Ovary (tissue), 7 donors: ENCODE measurements at regions not wholly inside any gene's neighbourhood (a gene's known extent, or its start where the extent isn't known, plus 50 kb on each side); places are given as distances from the start of the nearest gene placed in this dataset.

Experiments used
- DNase-seq, 5 donors: peaks; one replicate each; pipeline ENCODE4 v3.0.0-alpha.2; 2019 to 2020
- H3K27ac ChIP-seq, 2 donors: fragments of 200-600 bp; one replicate each; pipeline versions ENCODE4 v1.5.1 to v1.8.0; 2019 to 2022
- H3K27me3 ChIP-seq: fragments of 200-600 bp; one replicate; pipeline ENCODE4 v1.8.0; 2022
- H3K36me3 ChIP-seq: fragments of 200-600 bp; sonication (generic); one replicate; pipeline ENCODE4 v1.5.1; 2019
- H3K4me1 ChIP-seq: one replicate; pipeline ENCODE4 v1.8.1; 2013; ENCODE audit warnings: mild to moderate bottlenecking, moderate library complexity; ENCODE audit not compliant: insufficient read depth
- H3K4me3 ChIP-seq: fragments of 200-600 bp; sonication (generic); one replicate; pipeline ENCODE4 v1.5.1; 2017
- H3K9me3 ChIP-seq, 2 donors: fragments of 200-600 bp in 1 of 2; sonication (generic) in 1 of 2; one replicate each; pipeline versions ENCODE4 v1.5.1 to v1.8.1; 2013 to 2019; ENCODE audit warnings: mild to moderate bottlenecking in 1 of 2, moderate library complexity in 1 of 2
- CTCF ChIP-seq, 3 donors: fragments of 450-650 bp in 2 of 3; fragments of 200-600 bp in 1 of 3; IDR thresholded peaks; one replicate each; pipeline versions ENCODE4 v1.5.1 to v1.8.0; 2016 to 2022; ENCODE audit warnings: antibody characterized with exemption in 3 of 3, mild to moderate bottlenecking in 1 of 3
- EP300 ChIP-seq: sonication (generic); formaldehyde crosslinking; IDR thresholded peaks from one replicate; pipeline ENCODE4 v1.6.1; 2017; ENCODE audit warnings: antibody characterized with exemption
- POLR2A ChIP-seq: fragments of 450-650 bp; IDR thresholded peaks from one replicate; pipeline ENCODE4 v1.6.1; 2017; ENCODE audit warnings: antibody characterized with exemption, mild to moderate bottlenecking, moderate library complexity
- WGBS, 3 donors: extraction: QIAGEN DNeasy Blood & Tissue Kit in 1 of 3; methylation state at CpG; one replicate each; pipeline versions ENCODE4 v1.1.5 to v1.1.7; 2013 to 2017; 5-methylcytosine and 5-hydroxymethylcytosine counted together
- intact Hi-C, 4 donors: fragments of 100-400 bp; cut with DNase I; formaldehyde crosslinking; loops; one replicate each; pipeline versions ENCODE4 v1.11.0 to v1.15.1; 2022 to 2023
- donor health status: DM: no; HTN: no; CAD: no; lungs with moderate emphysema.
- donor health status: DM: no; HTN: no; CAD: no.
- donor health status: Bipolar disorder and iron deficiency.
- donor health status: DM: no; HTN: no; CAD: no.
- donor health status: DM: yes; HTN: yes; CAD: no.

GRCh38 chr6:109261811-109262210 is 120.5 kb downstream of the CD164 start:
- WGBS, 3 donors: 6 to 33% (median 6%) methylated on average over 6 of the region's 6 CpGs
- Histone ChIP-seq H3K36me3 (no peaks in the 10 kb centered on the region), H3K27me3 (no peaks in the 10 kb centered on the region), H3K27ac (no peak overlapping the region), H3K4me3 (no peak overlapping the region), H3K4me1 (peaks cover 8% of the 10 kb centered on the region), H3K9me3 (no peaks in the 10 kb centered on the region)
- intact Hi-C loops: no loop called here
- no peak for TF ChIP-seq POLR2A
- no peak for TF ChIP-seq CTCF (IDR thresholded peaks at IDR 0.05)
- TF ChIP-seq EP300: no peak
- peak in 4 of 5 donors; percentile 24 to 59 (median 42) for DNase-seq

GRCh38 chr6:109260701-109261100 is 121.6 kb downstream of the CD164 start:
- TF ChIP-seq EP300: no peak
- TF ChIP-seq CTCF (IDR thresholded peaks at IDR 0.05): no peak
- no peak for TF ChIP-seq POLR2A
- intact Hi-C loops: no loop called here
- WGBS, 3 donors: 50 to 75% (median 53%) methylated on average over 3 of the region's 3 CpGs

GRCh38 chr6:109260126-109260525 is 122.1 kb downstream of the CD164 start:
- WGBS, 3 donors: 97 to 100% (median 97%) methylated on average over 2 of the region's 2 CpGs
- no peak for DNase-seq
- intact Hi-C loops: no loop called here
- Histone ChIP-seq H3K36me3 (no peaks in the 10 kb centered on the region), H3K9me3 (no peaks in the 10 kb centered on the region), H3K27ac (no peak overlapping the region), H3K4me3 (no peak overlapping the region), H3K27me3 (no peaks in the 10 kb centered on the region), H3K4me1 (peaks cover 8% of the 10 kb centered on the region)
- TF ChIP-seq POLR2A (no peak), EP300 (no peak), CTCF (IDR thresholded peaks at IDR 0.05) (no peak)

More at GRCh38 chr6:109260701-109261100, 121.6 kb downstream of the CD164 start:
- H3K9me3 ChIP-seq: no peaks in the 10 kb centered on the region
- no peaks in the 10 kb centered on the region for H3K27me3 ChIP-seq
- no peaks in the 10 kb centered on the region for H3K36me3 ChIP-seq
- peaks cover 8% of the 10 kb centered on the region for H3K4me1 ChIP-seq
- H3K27ac ChIP-seq: no peak overlapping the region
- DNase-seq: no peak
- no peak overlapping the region for H3K4me3 ChIP-seq

GRCh38 chr6:109258129-109258528 is 124.1 kb downstream of the CD164 start:
- DNase-seq: no peak
- H3K4me3 ChIP-seq: no peak overlapping the region
- TF ChIP-seq CTCF (IDR thresholded peaks at IDR 0.05): no peak
- no peak for TF ChIP-seq POLR2A
- TF ChIP-seq EP300: no peak
- no peaks in the 10 kb centered on the region for H3K27me3 ChIP-seq
- H3K4me1 ChIP-seq: peaks cover 8% of the 10 kb centered on the region
- H3K9me3 ChIP-seq: no peaks in the 10 kb centered on the region
- 91 to 98% (median 94%) methylated on average over 2 of the region's 2 CpGs for WGBS, 3 donors
- H3K36me3 ChIP-seq: no peaks in the 10 kb centered on the region
- no peak overlapping the region for H3K27ac ChIP-seq
- intact Hi-C loops: no loop called here
